ENCODE measurements at regions not wholly inside any gene's neighbourhood (a gene's known extent, or its start where the extent isn't known, plus 50 kb on each side); places are given as distances from the start of the nearest gene placed in this dataset.

DNA sequence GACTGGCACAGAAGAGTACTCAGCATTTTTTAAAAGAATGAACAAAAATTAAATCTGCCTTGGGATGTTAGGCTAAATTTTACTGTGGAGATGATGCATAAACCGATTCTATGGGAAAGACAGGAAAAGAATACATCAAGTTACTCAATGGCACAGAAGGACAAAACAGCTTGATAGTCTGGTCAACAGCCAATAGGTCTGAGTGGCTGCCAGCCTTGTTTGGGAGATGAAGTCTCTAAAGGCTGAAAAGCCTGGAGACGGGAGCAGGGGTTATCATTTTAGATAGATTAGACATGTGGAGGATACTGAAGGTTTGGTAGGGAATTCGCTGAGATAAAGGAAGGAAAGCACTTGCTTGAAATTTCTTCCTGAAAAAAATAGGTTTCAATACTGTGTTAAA lies 56.3 kb upstream of the LAMA2 start:
- peaks cover 2% of the 10 kb centered on the region; the same call in 1 of the 2 replicates for H3K4me1 ChIP-seq (ENCODE audit: control insufficient read depth, insufficient read depth, low read length)
- H4K91ac ChIP-seq (ENCODE audit: insufficient read depth, low read depth, low read length) = no peak overlapping the region
- no peak overlapping the region for H2BK5ac ChIP-seq (ENCODE audit: low read depth, low read length, poor library complexity, severe bottlenecking)
- H4K5ac ChIP-seq (ENCODE audit: low read depth, low read length) = no peak overlapping the region
- no peak overlapping the region for H3K18ac ChIP-seq (ENCODE audit: low read depth, low read length)
- no TSS peak for BruUV-seq (replicated peaks)
- dilution Hi-C loops (cut with HindIII; ENCODE audit: low sequenced_read_pairs, unreplicated experiment) (no loop called here), in situ Hi-C loops (cut with MboI; ENCODE audit: low sequenced_read_pairs) (no loop called here), intact Hi-C loops (cut with micrococcal nuclease) (no loop called here)
- no peaks in the 10 kb centered on the region for H3K9me1 ChIP-seq (ENCODE audit: insufficient read depth, low read length)
- no peak overlapping the region for H2BK15ac ChIP-seq (ENCODE audit: low read depth, low read length)
- ChIA-PET CTCF (interaction anchor here (1.8 kb wide), 1 partner anchor 18 kb away, joined by 3 read pairs; no protein-coding TSS in a partner anchor), POLR2A (ENCODE audit: unreplicated experiment) (no interaction called here)
- DNase-seq (no peak), ATAC-seq (ENCODE audit: low read depth) (no peak)
- H4K8ac ChIP-seq (ENCODE audit: low read depth in 2 of 2, low read length in 2 of 2) = no peak overlapping the region
- H3K4ac ChIP-seq (ENCODE audit: low read depth, low read length) = no peak overlapping the region
- H3K4me3 ChIP-seq (ENCODE audit: insufficient read depth, low read depth, low read length) = no peak overlapping the region
- H3K14ac ChIP-seq (replicated peaks; ENCODE audit: low read depth, low read length) = no peak overlapping the region
- TF ChIP-seq MAZ (IDR thresholded peaks at IDR 0.05; ENCODE audit: borderline replicate concordance, low read depth, low read length) (no peak), FOS (IDR thresholded peaks at IDR 0.05; ENCODE audit: low read depth, low read length) (no peak), RCOR1 (IDR thresholded peaks at IDR 0.05; ENCODE audit: insufficient replicate concordance, low read length) (no peak), RFX5 (IDR thresholded peaks at IDR 0.05; ENCODE audit: low read depth, low read length) (no peak), RAD21 (IDR thresholded peaks at IDR 0.05; ENCODE audit: low read length) (no peak), CHD1 (IDR thresholded peaks at IDR 0.05; ENCODE audit: low read depth, low read length) (no peak), MAFK (IDR thresholded peaks at IDR 0.05; ENCODE audit: low read depth, low read length) (no peak), NFE2L2 (IDR thresholded peaks at IDR 0.05; ENCODE audit: low read depth, low read length) (no peak), SMC3 (IDR thresholded peaks at IDR 0.05; ENCODE audit: low read depth, low read length) (no peak), MXI1 (IDR thresholded peaks at IDR 0.05; ENCODE audit: borderline replicate concordance, low read depth, low read length) (no peak), POLR2A (IDR thresholded peaks at IDR 0.05; ENCODE audit: low read depth, low read length) (no peak), BHLHE40 (IDR thresholded peaks at IDR 0.05; ENCODE audit: low read depth, low read length) (no peak), CEBPB (IDR thresholded peaks at IDR 0.05; ENCODE audit: low read depth, low read length) (no peak)
- TF ChIP-seq, protein P1, sequence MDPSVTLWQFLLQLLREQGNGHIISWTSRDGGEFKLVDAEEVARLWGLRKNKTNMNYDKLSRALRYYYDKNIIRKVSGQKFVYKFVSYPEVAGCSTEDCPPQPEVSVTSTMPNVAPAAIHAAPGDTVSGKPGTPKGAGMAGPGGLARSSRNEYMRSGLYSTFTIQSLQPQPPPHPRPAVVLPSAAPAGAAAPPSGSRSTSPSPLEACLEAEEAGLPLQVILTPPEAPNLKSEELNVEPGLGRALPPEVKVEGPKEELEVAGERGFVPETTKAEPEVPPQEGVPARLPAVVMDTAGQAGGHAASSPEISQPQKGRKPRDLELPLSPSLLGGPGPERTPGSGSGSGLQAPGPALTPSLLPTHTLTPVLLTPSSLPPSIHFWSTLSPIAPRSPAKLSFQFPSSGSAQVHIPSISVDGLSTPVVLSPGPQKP (IDR thresholded peaks at IDR 0.05; ENCODE audit: borderline replicate concordance, low read depth, low read length) = no peak
- TF ChIP-seq, protein P2, sequence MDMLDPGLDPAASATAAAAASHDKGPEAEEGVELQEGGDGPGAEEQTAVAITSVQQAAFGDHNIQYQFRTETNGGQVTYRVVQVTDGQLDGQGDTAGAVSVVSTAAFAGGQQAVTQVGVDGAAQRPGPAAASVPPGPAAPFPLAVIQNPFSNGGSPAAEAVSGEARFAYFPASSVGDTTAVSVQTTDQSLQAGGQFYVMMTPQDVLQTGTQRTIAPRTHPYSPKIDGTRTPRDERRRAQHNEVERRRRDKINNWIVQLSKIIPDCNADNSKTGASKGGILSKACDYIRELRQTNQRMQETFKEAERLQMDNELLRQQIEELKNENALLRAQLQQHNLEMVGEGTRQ (IDR thresholded peaks at IDR 0.05; ENCODE audit: low read depth, low read length) = no peak
- TF ChIP-seq, protein P3, sequence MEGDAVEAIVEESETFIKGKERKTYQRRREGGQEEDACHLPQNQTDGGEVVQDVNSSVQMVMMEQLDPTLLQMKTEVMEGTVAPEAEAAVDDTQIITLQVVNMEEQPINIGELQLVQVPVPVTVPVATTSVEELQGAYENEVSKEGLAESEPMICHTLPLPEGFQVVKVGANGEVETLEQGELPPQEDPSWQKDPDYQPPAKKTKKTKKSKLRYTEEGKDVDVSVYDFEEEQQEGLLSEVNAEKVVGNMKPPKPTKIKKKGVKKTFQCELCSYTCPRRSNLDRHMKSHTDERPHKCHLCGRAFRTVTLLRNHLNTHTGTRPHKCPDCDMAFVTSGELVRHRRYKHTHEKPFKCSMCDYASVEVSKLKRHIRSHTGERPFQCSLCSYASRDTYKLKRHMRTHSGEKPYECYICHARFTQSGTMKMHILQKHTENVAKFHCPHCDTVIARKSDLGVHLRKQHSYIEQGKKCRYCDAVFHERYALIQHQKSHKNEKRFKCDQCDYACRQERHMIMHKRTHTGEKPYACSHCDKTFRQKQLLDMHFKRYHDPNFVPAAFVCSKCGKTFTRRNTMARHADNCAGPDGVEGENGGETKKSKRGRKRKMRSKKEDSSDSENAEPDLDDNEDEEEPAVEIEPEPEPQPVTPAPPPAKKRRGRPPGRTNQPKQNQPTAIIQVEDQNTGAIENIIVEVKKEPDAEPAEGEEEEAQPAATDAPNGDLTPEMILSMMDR (conservative IDR thresholded peaks at IDR 0.05; ENCODE audit: low read depth, low read length) = no peak
- H3K27me3 ChIP-seq (ENCODE audit: control insufficient read depth, insufficient read depth, low read length) = peaks cover 2% of the 10 kb centered on the region; the same call in 1 of the 2 replicates
- WGBS, 2 experiments (ENCODE audit: extremely low coverage in 2 of 2, insufficient read length in 1 of 2) = 29% methylated on average over 1 of the region's 3 CpGs; no CpG with 5 or more reads in 1 of the 2 experiments
- no peaks in the 10 kb centered on the region for H4K20me1 ChIP-seq (ENCODE audit: insufficient read depth, low read length)
- no peak overlapping the region for H3K4me2 ChIP-seq (ENCODE audit: low read depth, low read length)
- H2BK20ac ChIP-seq (ENCODE audit: low read depth, low read length) = no peak overlapping the region
- no peak overlapping the region for H3K23ac ChIP-seq (ENCODE audit: low read depth, low read length)
- no peak overlapping the region for H3K56ac ChIP-seq (ENCODE audit: extremely low read depth, insufficient read depth, low read length)
- no peak overlapping the region for H2AK9ac ChIP-seq (replicated peaks; ENCODE audit: low read depth, low read length, poor library complexity)
- no peak overlapping the region for H3K27ac ChIP-seq (ENCODE audit: insufficient read depth, low read length)
- no peaks in the 10 kb centered on the region for H3K36me3 ChIP-seq (ENCODE audit: control insufficient read depth, insufficient read depth, low read length)
- H2AK5ac ChIP-seq (ENCODE audit: low read depth, low read length) = no peak overlapping the region
- no peak overlapping the region for H2BK120ac ChIP-seq (ENCODE audit: low read depth, low read length)
- no peak overlapping the region for H3K9ac ChIP-seq (ENCODE audit: low read depth, low read length)
- H3K79me1 ChIP-seq (ENCODE audit: low read depth in 1 of 2, low read length in 2 of 2) = no peaks in the 10 kb centered on the region
- H2AFZ ChIP-seq (replicated peaks; ENCODE audit: low read length, poor library complexity) = no peak overlapping the region
- H3K9me3 ChIP-seq (ENCODE audit: control insufficient read depth, insufficient read depth, low read length) = no peaks in the 10 kb centered on the region; the same call in 1 of the 2 replicates
